ENCODE measurements at regions not wholly inside any gene's neighbourhood (a gene's known extent, or its start where the extent isn't known, plus 50 kb on each side); places are given as distances from the start of the nearest gene placed in this dataset.

DNA sequence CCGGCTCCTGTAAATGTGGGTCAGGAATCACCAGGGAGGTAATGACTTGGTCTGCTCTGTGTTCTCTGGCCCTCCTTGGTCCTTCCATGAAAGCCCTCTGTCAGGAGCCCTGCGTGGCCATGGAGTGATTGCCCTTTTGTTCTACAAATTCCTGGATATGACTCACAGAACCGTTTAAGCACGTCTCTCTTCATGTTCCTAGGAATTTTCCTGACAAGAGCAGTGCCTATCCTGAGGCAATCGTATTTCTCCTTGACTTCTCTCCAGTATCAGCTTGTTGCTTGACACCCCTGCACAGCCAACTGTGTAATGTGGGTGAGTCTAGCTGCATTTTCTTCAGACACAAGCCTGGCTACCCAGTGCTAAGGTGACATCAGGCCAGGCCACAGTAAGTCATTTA is 274.3 kb upstream of the ZNF462 start:
- H3K36me3 Mint-ChIP-seq = no peaks in the 10 kb centered on the region
- no peak for ATAC-seq (replicated peaks in 1 of 4)

DNA sequence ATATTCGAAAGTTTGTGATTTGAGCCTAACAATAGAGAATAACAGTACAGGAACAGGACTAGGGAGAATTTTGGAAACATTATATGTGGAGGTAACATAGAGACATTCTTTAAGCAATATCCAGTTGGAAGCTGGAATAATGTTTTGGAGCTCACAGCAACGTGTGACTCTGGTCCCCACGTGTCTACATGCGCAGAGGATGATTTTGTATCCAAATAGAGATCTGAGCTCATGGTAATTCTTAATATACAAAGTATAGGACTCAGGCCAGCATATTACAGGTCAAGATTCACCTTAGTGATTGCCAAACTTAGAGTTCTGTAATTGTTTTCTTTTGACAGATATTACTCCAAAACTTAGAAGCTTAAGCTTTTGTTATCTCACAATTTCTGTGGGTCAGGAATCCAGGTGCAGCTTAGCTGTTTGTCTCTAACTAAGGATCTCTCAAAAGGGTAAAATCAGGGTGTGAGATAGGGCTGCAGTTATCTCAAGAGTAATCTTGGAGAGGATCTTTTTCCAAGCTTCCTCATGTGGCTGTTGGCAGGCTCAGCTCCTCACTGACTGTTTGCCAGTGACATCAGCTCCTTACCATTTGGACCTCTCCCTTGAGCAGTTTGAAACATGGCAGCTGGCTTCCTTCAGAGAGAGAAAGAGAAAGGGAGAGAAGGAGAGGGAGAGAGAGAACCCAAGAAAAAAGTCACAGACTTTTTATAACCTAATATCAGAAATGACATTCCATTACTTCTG is 272.0 kb upstream of the ZNF462 start:
- H3K36me3 Mint-ChIP-seq = no peaks in the 10 kb centered on the region
- H3K27ac ChIP-seq (ENCODE audit: low read length) = no peak overlapping the region
- ChIA-PET POLR2A (no interaction called here), CTCF (interaction anchor here in 1 of 2 donors (0.5 kb wide), 1 partner anchor 1123 kb away, joined by 3 read pairs; no protein-coding TSS in a partner anchor)
- no peak overlapping the region for H3K27ac Mint-ChIP-seq
- no peaks in the 10 kb centered on the region for H3K36me3 ChIP-seq (ENCODE audit: control insufficient read depth in 2 of 2, extremely low read depth in 1 of 2, insufficient read depth in 1 of 2, low read length in 1 of 2)
- no peaks in the 10 kb centered on the region for H3K27me3 ChIP-seq (replicated peaks in 1 of 2; ENCODE audit: control insufficient read depth in 2 of 2, extremely low read depth in 1 of 2, insufficient read depth in 2 of 2, low read length in 1 of 2)
- no peaks in the 10 kb centered on the region for H3K27me3 Mint-ChIP-seq
- H3K9me3 Mint-ChIP-seq = peaks cover 0 to 6% (median 6%) of the 10 kb centered on the region in 3 donors
- no peak overlapping the region for H3K4me3 Mint-ChIP-seq
- 71% methylated on average over 1 of the region's 4 CpGs for WGBS (ENCODE audit: insufficient coverage)
- no peaks in the 10 kb centered on the region for H3K4me1 ChIP-seq (ENCODE audit: control insufficient read depth in 1 of 2, extremely low read depth in 1 of 2, insufficient read depth in 2 of 2, low read length in 2 of 2)
- H3K4me1 Mint-ChIP-seq = no peaks in the 10 kb centered on the region
- DNase-seq (no peak), ATAC-seq (replicated peaks in 1 of 4) (no peak)
- H3K4me3 ChIP-seq (ENCODE audit: control insufficient read depth in 1 of 2, extremely low read depth in 1 of 2, low read length in 1 of 2) = no peak overlapping the region
- H3K9me3 ChIP-seq = no peaks in the 10 kb centered on the region

More for the DNA sequence above, 274.3 kb upstream of the ZNF462 start:
- Histone ChIP-seq H3K27me3 (replicated peaks in 1 of 2; ENCODE audit: control insufficient read depth in 2 of 2, extremely low read depth in 1 of 2, insufficient read depth in 2 of 2, low read length in 1 of 2) (no peaks in the 10 kb centered on the region), H3K27ac (ENCODE audit: low read length) (no peak overlapping the region), H3K36me3 (ENCODE audit: control insufficient read depth in 2 of 2, extremely low read depth in 1 of 2, insufficient read depth in 1 of 2, low read length in 1 of 2) (no peaks in the 10 kb centered on the region), H3K4me1 (ENCODE audit: control insufficient read depth in 1 of 2, extremely low read depth in 1 of 2, insufficient read depth in 2 of 2, low read length in 2 of 2) (no peaks in the 10 kb centered on the region), H3K4me3 (ENCODE audit: control insufficient read depth in 1 of 2, extremely low read depth in 1 of 2, low read length in 1 of 2) (no peak overlapping the region), H3K9me3 (no peaks in the 10 kb centered on the region)
- no peaks in the 10 kb centered on the region for H3K27me3 Mint-ChIP-seq
- WGBS (ENCODE audit: insufficient coverage) = 86% methylated on average over 1 of the region's 5 CpGs
- H3K27ac Mint-ChIP-seq = no peak overlapping the region
- CTCF ChIA-PET = no interaction called here
- DNase-seq = no peak
- POLR2A ChIA-PET = no interaction called here
- no peak overlapping the region for H3K4me3 Mint-ChIP-seq
- peaks cover 0 to 10% (median 9%) of the 10 kb centered on the region in 3 donors for H3K9me3 Mint-ChIP-seq
- H3K4me1 Mint-ChIP-seq = no peaks in the 10 kb centered on the region

DNA sequence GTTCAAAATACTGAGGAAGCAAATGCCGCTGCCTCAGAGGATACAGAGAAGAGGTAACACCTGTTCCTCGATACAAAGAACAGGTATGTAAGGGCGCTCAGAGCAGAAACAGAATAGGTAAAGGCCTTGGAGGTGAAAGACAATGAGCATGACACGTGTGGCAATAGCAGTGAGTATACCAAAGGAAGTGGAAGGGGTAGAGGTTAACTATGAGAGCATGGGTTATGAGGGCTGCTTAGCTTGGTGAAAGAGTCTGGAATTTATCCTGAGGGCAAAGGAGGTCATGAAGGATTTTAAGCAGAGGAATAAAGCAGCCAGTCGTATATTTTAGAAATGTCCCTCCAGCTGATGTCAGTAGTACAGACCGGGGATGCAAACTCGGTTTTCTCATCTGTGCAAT is 269.8 kb upstream of the ZNF462 start:
- H3K9me3 Mint-ChIP-seq = peaks cover 0 to 6% (median 0%) of the 10 kb centered on the region in 3 donors
- H3K36me3 Mint-ChIP-seq = no peaks in the 10 kb centered on the region
- DNase-seq (no peak), ATAC-seq (replicated peaks in 1 of 4) (no peak)
- no peak overlapping the region for H3K4me3 ChIP-seq (ENCODE audit: control insufficient read depth in 1 of 2, extremely low read depth in 1 of 2, low read length in 1 of 2)
- no peaks in the 10 kb centered on the region for H3K36me3 ChIP-seq (ENCODE audit: control insufficient read depth in 2 of 2, extremely low read depth in 1 of 2, insufficient read depth in 1 of 2, low read length in 1 of 2)
- ChIA-PET POLR2A (no interaction called here), CTCF (no interaction called here)
- H3K9me3 ChIP-seq = no peaks in the 10 kb centered on the region
- H3K27me3 ChIP-seq (replicated peaks in 1 of 2; ENCODE audit: control insufficient read depth in 2 of 2, extremely low read depth in 1 of 2, insufficient read depth in 2 of 2, low read length in 1 of 2) = no peaks in the 10 kb centered on the region
- H3K4me1 Mint-ChIP-seq = no peaks in the 10 kb centered on the region
- H3K4me3 Mint-ChIP-seq = no peak overlapping the region
- H3K27me3 Mint-ChIP-seq = no peaks in the 10 kb centered on the region
- no peak overlapping the region for H3K27ac ChIP-seq (ENCODE audit: low read length)
- WGBS (ENCODE audit: insufficient coverage) = 62% methylated on average over 5 of the region's 7 CpGs
- H3K27ac Mint-ChIP-seq = no peak overlapping the region
- H3K4me1 ChIP-seq (ENCODE audit: control insufficient read depth in 1 of 2, extremely low read depth in 1 of 2, insufficient read depth in 2 of 2, low read length in 2 of 2) = no peaks in the 10 kb centered on the region

DNA sequence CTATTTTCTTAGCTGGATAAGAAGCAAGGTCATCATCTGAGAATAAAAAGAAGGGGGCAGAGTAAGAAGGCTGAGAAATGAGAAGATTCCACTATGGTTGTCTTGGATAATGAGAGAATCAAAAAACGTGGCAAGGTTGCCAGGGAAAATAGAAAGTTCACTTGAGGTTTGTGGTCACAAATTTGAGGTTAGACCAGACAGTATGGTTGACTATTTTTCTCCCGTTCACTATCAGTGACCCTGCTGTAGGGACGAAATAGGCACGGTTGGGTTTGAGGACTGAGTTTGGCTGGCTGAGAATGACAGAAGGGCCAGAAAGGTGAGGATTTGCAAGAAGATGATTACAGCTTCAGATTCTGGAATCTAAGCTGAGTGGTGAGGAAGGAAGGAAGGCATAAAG is 266.0 kb upstream of the ZNF462 start:
- no peaks in the 10 kb centered on the region for H3K36me3 ChIP-seq (ENCODE audit: control insufficient read depth in 2 of 2, extremely low read depth in 1 of 2, insufficient read depth in 1 of 2, low read length in 1 of 2)

DNA sequence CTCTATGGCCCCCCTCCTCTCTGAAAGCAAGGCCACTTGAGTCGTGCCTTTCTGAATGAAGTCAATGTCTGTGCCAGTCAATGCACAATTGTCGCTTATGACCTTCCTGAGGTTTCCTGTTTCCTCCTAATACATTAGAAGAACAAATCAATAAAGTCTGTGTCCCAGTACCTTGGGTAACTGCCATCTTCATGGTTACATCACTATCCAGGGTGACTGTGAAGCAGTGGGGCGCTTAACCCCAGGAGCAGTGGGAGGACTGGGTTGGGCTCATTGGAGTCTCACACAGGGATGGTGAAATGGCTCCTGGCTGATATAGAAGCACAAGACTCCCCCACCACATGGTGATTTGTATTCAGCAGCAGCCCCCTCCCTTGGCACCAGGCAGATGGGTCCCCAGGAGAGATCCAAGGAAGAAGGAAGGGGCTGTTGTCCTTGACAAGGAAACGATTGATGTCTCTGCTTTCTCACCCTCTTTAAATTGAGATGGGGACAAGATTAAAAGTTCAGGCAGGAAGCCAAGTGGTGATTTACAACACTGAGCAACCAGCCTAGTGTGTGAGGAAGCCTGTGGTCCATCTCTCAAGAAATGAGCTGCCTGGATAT is 261.9 kb upstream of the ZNF462 start:
- CTCF ChIA-PET = no interaction called here
- H3K27ac Mint-ChIP-seq = no peak overlapping the region
- H3K4me3 Mint-ChIP-seq = no peak overlapping the region
- H3K4me3 ChIP-seq (ENCODE audit: control insufficient read depth in 1 of 2, extremely low read depth in 1 of 2, low read length in 1 of 2) = no peak overlapping the region
- no peaks in the 10 kb centered on the region for H3K4me1 Mint-ChIP-seq
- H3K27me3 Mint-ChIP-seq = peaks cover 0 to 7% of the 10 kb centered on the region in 2 donors
- no peaks in the 10 kb centered on the region for H3K36me3 Mint-ChIP-seq
- H3K9me3 ChIP-seq = no peaks in the 10 kb centered on the region
- H3K27me3 ChIP-seq (replicated peaks in 1 of 2; ENCODE audit: control insufficient read depth in 2 of 2, extremely low read depth in 1 of 2, insufficient read depth in 2 of 2, low read length in 1 of 2) = no peaks in the 10 kb centered on the region
- WGBS (ENCODE audit: insufficient coverage) = 57% methylated on average over 3 of the region's 4 CpGs
- H3K9me3 Mint-ChIP-seq = peaks cover 3 to 12% (median 8%) of the 10 kb centered on the region in 3 donors
- DNase-seq (no peak), ATAC-seq (replicated peaks in 1 of 4) (no peak)
- no peaks in the 10 kb centered on the region for H3K36me3 ChIP-seq (ENCODE audit: control insufficient read depth in 2 of 2, extremely low read depth in 1 of 2, insufficient read depth in 1 of 2, low read length in 1 of 2)
- POLR2A ChIA-PET = no interaction called here
- no peak overlapping the region for H3K27ac ChIP-seq (ENCODE audit: low read length)
- H3K4me1 ChIP-seq (ENCODE audit: control insufficient read depth in 1 of 2, extremely low read depth in 1 of 2, insufficient read depth in 2 of 2, low read length in 2 of 2) = no peaks in the 10 kb centered on the region

More for the DNA sequence above, 266.0 kb upstream of the ZNF462 start:
- H3K27me3 Mint-ChIP-seq = peaks cover 0 to under 1% of the 10 kb centered on the region in 2 donors
- Histone ChIP-seq H3K4me1 (ENCODE audit: control insufficient read depth in 1 of 2, extremely low read depth in 1 of 2, insufficient read depth in 2 of 2, low read length in 2 of 2) (no peaks in the 10 kb centered on the region), H3K4me3 (ENCODE audit: control insufficient read depth in 1 of 2, extremely low read depth in 1 of 2, low read length in 1 of 2) (no peak overlapping the region), H3K27me3 (replicated peaks in 1 of 2; ENCODE audit: control insufficient read depth in 2 of 2, extremely low read depth in 1 of 2, insufficient read depth in 2 of 2, low read length in 1 of 2) (no peaks in the 10 kb centered on the region), H3K9me3 (no peaks in the 10 kb centered on the region), H3K27ac (ENCODE audit: low read length) (no peak overlapping the region)
- CTCF ChIA-PET = no interaction called here
- no peaks in the 10 kb centered on the region for H3K4me1 Mint-ChIP-seq
- H3K36me3 Mint-ChIP-seq = no peaks in the 10 kb centered on the region
- no peak overlapping the region for H3K27ac Mint-ChIP-seq
- DNase-seq (no peak), ATAC-seq (replicated peaks in 1 of 4) (no peak)
- no peak overlapping the region for H3K4me3 Mint-ChIP-seq
- POLR2A ChIA-PET = no interaction called here
- WGBS (ENCODE audit: insufficient coverage) = 3% methylated on average over 4 of the region's 4 CpGs
- H3K9me3 Mint-ChIP-seq = peaks cover 0 to 3% (median 1%) of the 10 kb centered on the region in 3 donors

DNA sequence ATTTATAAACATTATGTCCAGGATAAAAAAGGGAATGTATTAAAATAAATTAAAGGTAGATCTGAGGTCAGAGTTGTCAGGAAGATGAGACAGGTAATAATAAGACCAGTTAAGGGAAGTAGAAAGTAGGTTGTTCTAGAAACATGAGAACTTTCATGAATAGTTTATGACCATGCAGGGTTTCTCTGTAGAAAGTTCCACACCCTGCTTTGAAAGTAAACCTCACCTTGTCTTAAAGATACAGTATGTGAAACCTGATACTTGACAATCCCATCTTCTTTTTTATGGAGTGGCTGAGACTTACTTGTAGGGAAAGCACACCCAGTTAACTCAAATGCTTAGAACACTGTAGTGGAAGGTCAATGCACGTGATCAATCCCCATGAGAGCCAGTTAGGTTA is 260.6 kb upstream of the ZNF462 start:
- WGBS (ENCODE audit: insufficient coverage) = no CpG with 5 or more reads among the region's 1 CpG
- Histone ChIP-seq H3K4me3 (ENCODE audit: control insufficient read depth in 1 of 2, extremely low read depth in 1 of 2, low read length in 1 of 2) (no peak overlapping the region), H3K27ac (ENCODE audit: low read length) (no peak overlapping the region), H3K36me3 (ENCODE audit: control insufficient read depth in 2 of 2, extremely low read depth in 1 of 2, insufficient read depth in 1 of 2, low read length in 1 of 2) (no peaks in the 10 kb centered on the region), H3K27me3 (replicated peaks in 1 of 2; ENCODE audit: control insufficient read depth in 2 of 2, extremely low read depth in 1 of 2, insufficient read depth in 2 of 2, low read length in 1 of 2) (no peaks in the 10 kb centered on the region), H3K4me1 (ENCODE audit: control insufficient read depth in 1 of 2, extremely low read depth in 1 of 2, insufficient read depth in 2 of 2, low read length in 2 of 2) (no peaks in the 10 kb centered on the region), H3K9me3 (no peaks in the 10 kb centered on the region)
- Mint-ChIP-seq H3K27ac (no peak overlapping the region), H3K4me3 (no peak overlapping the region), H3K9me3 (peaks cover 4 to 15% (median 8%) of the 10 kb centered on the region in 3 donors), H3K4me1 (no peaks in the 10 kb centered on the region), H3K27me3 (peaks cover 0 to 7% of the 10 kb centered on the region in 2 donors), H3K36me3 (no peaks in the 10 kb centered on the region)
- ATAC-seq (replicated peaks in 1 of 4) (no peak), DNase-seq (no peak)
- CTCF ChIA-PET = no interaction called here
- POLR2A ChIA-PET = no interaction called here

All from T-cell (primary cell).